ENCODE measurements at regions not wholly inside any gene's neighbourhood (a gene's known extent, or its start where the extent isn't known, plus 50 kb on each side); places are given as distances from the start of the nearest gene placed in this dataset.

DNA sequence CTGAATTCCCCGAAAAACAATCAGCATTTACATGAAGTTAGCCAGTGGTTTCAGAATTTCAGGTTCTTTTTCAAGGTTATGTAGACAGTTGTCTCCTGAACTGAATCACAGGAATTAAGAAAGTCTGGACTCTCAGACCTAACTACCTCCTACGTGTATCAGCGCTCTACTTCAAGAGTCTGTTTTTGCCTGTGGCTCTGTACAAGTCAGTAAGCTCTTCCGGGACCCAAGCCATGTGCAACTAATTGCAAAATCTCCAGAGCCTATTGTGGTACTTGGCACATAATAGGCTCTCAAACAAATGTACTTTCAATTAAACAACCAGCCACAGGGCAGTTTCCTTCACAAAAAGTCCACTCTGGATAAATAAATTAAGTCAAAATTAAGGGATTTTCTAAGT lies 414.2 kb downstream of the PDCD6IP start:
- TF ChIP-seq, protein P1, sequence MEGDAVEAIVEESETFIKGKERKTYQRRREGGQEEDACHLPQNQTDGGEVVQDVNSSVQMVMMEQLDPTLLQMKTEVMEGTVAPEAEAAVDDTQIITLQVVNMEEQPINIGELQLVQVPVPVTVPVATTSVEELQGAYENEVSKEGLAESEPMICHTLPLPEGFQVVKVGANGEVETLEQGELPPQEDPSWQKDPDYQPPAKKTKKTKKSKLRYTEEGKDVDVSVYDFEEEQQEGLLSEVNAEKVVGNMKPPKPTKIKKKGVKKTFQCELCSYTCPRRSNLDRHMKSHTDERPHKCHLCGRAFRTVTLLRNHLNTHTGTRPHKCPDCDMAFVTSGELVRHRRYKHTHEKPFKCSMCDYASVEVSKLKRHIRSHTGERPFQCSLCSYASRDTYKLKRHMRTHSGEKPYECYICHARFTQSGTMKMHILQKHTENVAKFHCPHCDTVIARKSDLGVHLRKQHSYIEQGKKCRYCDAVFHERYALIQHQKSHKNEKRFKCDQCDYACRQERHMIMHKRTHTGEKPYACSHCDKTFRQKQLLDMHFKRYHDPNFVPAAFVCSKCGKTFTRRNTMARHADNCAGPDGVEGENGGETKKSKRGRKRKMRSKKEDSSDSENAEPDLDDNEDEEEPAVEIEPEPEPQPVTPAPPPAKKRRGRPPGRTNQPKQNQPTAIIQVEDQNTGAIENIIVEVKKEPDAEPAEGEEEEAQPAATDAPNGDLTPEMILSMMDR (conservative IDR thresholded peaks at IDR 0.05), result no peak
- TF ChIP-seq EZH2 (IDR thresholded peaks at IDR 0.05; ENCODE audit: low read depth), result no peak
